T follicular helper cell (primary cell): ENCODE measurements at regions not wholly inside any gene's neighbourhood (a gene's known extent, or its start where the extent isn't known, plus 50 kb on each side); places are given as distances from the start of the nearest gene placed in this dataset.

ENCODE experiments used
- DNase-seq: peaks from one replicate; pipeline ENCODE4 v3.0.0-alpha.2; 2020; ENCODE audit warnings: low read depth

DNA sequence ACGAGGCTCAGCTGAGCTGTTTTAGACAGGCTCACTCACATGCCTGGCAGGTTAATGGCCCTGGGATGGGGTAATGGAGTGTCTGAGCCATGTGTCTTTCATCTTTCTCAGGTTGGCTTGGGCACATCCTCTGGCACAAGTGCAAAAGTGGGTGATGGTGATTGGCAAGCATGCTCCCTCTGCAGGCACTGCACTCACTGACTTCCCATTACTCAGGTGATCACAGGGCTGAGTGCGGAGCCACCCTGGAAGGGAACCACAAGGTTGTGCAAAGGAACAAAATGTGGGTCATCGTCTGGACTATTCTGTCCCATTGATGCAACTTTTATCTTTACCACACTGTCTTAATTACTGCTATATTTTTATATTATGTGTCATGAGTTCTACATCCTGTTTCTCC lies 244.1 kb upstream of the AKR1E2 start:
- no peak for DNase-seq

GRCh38 chr10:4579844-4580243 lies 246.2 kb upstream of the AKR1E2 start:
- DNase-seq = no peak

DNA sequence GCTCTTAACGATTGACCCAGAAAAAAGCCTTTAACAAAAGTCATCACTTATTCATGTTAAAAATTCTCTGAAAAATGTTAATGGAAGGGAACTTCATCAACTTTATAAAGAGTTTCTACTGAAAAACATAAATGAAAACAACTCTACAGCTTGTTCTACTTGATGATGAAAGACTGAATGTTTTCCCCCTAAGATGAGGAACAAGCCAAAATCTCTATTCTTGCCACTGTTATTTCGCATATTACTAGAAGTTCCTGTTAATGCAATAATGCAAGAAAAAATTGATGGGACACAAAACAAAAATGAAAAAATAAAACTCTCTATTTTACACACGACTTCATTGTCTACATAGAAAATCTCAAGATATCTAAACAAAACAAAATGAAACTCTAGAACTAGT lies 249.8 kb upstream of the AKR1E2 start:
- DNase-seq = no peak

DNA sequence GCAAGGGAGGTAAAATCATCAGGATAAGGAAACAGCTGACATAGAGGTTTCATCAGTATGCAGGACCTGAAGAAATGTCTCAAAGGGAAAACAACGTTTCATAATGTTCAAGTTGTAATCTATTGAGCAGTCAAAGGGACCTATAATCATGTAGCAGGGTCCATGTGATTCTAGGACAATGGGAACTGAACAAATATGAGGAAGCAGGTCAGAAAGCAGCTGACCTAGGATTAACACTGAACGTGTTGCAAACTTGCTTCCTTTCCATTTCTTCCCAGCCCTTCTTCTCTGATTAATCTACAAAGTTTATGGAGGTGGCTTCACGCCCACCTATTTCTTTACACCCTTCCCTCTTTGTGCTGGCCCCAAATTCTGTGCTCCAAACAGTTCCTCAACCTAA lies 256.9 kb upstream of the AKR1E2 start:
- DNase-seq = no peak

GRCh38 chr10:4568731-4569130 lies 257.3 kb upstream of the AKR1E2 start:
- DNase-seq = no peak

GRCh38 chr10:4568086-4568485 lies 257.9 kb upstream of the AKR1E2 start:
- no peak for DNase-seq

DNA sequence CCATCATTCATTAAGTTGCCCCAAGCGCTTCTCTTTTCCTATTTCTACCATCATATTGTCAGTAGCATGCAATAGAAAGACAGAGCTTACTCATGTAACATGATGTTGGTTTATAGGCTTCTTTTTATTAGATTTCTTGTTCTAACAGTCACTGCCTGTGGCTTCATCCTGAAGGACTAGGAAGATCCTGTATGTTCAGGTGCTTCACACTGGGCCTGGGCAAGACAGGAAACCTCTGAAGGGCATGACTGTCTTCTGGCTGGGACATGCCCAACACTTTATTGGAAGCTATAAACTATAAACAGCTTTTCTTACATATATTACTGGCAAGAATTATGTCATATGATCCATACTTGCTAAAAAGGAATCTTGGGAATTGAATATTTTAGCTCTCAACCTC lies 258.4 kb upstream of the AKR1E2 start:
- no peak for DNase-seq

GRCh38 chr10:4566011-4566410 lies 260.0 kb upstream of the AKR1E2 start:
- no peak for DNase-seq

DNA sequence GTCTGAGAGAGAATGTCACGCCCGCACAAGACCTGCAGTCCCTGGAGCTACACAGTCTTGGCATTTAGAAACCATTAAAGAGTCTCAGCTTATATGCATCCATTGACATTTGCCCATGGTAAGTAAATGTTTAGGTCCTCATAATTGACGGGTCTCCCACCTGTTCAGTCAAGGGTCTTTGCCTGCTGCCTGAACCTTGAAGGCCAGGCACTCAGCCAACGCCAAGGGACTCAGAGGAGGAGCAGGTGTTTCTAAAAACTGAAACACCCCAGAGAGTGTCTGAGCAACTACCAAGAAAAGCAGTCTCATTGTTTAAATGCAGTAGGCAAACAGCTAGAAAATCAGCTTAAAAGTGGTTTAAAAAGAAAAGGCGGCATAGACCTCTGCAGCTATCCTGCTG lies 264.7 kb upstream of the AKR1E2 start:
- DNase-seq = no peak

DNA sequence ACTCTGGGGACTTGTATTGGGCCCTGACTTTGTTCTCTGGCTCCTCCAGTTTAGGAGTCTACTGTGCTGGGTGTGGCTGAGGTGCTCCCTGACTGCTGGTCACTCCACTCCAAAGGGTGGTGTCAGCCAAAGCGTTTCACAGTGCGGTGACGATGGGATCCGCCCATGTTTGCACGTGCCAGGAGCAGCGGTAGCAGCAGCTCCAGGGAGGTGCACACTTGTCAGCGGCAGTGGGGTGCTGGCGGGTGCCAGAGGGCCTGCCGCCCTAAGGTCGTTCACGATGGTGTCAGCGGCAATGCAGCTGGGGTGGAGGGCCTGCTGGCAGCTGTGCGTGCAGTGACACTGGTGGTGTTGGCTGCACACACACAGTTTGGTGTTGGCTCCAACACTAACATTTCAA lies 268.5 kb upstream of the AKR1E2 start:
- no peak for DNase-seq

- no peak for DNase-seq
Observed at GRCh38 chr10:4556527-4556926, 269.5 kb upstream of the AKR1E2 start.

- DNase-seq = no peak
Observed at GRCh38 chr10:4555920-4556319, 270.1 kb upstream of the AKR1E2 start.

DNA sequence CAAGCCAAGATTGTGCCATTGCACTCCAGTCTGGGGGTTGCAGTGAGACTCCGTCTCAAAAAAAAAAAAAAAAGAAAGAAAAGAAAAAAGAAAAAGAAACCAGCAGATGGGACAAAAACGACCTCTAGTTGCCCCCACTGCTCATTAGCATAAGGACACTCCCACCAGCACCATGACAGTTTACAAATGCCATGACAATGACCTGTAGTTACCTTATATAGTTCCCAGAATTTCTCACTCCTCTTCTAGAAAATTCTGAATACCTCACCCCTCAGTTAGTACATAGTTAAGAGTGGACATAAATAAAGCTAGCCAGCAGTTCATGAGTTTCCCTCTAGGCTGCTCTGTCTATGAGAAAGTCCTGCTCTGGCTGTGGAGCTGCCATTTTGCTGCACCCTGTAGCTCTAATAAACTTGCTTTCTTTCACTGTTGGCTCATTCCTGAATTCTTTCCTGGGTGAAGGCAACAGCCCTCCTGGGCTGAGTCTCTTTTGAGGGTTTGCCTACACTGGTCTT lies 276.8 kb upstream of the AKR1E2 start:
- no peak for DNase-seq

GRCh38 chr10:4546931-4547330 lies 279.1 kb upstream of the AKR1E2 start:
- no peak for DNase-seq

GRCh38 chr10:4546500-4546899 lies 279.5 kb upstream of the AKR1E2 start:
- DNase-seq = no peak

DNA sequence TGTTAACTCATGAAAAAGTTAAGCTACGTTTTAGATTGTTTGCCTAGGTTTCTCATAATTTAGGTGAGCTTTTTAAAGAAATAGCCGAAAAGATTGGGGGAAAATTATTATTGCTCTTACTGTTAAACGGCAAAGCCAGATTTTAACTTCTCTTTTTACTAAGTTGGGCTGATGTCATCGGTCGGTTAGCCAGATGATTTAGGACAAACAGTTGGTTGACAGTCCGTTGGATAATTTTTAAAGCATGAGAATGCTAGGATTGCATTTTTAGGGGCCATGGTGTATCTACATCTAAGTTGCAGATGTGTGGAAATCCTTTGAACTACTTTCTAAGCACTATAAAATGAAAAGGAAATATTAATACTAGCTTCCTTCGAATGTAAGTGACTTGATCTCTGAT lies 280.9 kb upstream of the AKR1E2 start:
- DNase-seq = no peak

DNA sequence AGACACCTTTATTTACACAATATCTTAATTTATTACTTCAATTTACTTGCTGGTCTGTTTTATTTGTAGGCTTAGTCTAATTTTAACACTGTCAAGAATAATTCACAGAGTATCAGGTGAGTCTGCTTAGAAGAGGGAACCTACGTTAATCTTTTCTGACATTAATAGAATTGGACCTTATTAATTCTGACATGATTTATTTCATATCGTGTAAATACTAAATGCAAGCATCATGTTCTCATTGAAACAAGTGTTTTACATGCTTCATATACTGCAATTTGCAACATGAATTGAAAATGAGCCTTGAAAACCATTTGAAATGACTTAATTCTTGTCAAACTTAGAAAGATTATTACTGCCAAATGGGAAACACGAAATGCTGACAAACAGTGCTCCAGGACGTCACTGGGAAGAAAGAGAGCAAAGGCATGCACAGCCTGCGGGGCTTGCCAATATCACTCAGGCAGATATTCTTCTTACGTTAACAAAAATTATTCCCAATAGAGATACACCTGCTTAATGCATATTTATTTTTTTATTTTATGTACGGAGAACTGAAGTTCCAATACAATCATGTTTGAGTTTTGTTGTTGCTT lies 282.0 kb upstream of the AKR1E2 start:
- no peak for DNase-seq

DNA sequence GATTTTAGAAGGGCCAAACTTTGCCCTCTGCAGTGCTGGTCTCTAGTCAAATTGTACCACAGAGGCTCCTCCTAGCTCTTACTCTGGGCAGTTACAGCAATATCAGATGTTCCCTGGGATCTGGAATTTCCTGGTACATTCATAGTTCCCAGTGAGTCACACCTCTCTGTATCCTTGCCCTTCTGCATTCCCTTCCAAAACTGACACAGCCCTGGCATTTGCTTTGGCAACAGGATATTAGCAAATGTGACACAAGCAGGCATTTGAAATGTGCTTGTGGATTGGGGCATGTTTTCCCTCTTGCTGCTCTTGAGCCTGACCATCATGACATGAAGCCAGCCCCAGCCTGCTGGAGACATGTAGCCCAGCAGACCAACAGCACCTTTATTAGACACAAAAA lies 284.7 kb upstream of the AKR1E2 start:
- no peak for DNase-seq

GRCh38 chr10:4538016-4538415 lies 288.0 kb upstream of the AKR1E2 start:
- DNase-seq = no peak

- no peak for DNase-seq
Observed at GRCh38 chr10:4535521-4535920, 290.5 kb upstream of the AKR1E2 start.

- no peak for DNase-seq
Observed at GRCh38 chr10:4533621-4534020, 292.4 kb upstream of the AKR1E2 start.

- DNase-seq = no peak
Observed at GRCh38 chr10:4532976-4533375, 293.0 kb upstream of the AKR1E2 start.

DNA sequence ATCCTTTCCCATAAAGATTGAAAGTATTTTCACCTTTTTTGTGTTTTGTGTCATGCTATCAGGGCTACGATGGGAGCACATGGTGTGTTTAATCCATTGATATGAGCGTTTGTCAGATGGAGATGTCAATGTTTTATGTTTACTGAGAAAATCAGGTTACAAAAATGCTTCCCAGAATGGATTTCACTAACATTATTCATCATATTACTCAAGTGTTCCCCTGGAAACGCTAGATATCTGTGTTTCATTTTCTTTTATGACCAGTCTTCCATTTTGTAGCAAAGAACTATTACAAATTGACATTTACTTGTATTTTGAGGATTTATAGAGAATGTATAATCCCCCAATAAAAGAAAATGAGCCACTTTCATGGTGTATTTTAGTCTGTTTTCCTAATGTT lies 293.5 kb upstream of the AKR1E2 start:
- no peak for DNase-seq

DNA sequence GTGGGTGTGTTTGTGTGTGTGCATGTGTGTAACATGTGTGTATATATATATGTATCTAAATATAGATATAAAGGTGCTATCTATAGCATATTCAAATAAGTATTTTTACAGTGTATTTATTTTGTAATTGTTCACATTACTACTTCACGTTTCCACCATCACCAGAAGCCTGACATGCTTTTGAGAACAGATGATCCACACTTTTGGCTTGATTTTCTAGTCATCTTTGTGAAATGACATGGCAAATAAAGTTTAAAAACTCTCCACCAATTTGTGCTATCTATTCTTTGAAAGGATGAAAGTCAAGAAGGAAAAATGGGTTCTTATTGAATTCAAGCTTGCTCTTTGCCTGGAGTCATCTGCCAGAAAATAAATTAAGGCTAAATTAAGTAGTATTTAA lies 294.0 kb upstream of the AKR1E2 start:
- DNase-seq = no peak

DNA sequence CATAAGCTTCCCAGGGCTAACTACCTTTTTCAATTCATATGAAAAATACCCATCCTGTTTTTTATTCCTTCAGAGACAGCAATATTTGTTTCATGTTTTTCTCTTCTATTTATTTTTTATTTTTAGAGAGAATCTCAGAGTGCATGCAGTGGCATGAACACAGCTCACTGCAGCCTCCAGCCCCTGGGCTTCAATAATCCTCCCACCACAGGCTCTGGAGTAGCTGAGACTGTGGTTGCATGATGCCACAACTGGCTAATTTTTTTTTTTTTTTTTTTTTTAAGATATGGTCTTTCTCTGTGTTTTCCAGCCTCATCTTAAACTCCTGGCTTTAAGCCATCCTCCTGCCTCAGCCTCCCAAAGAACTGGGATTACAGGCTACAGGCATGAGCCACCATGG lies 296.7 kb upstream of the AKR1E2 start:
- DNase-seq = no peak
